DND-41 (cell line): ENCODE measurements at regions not wholly inside any gene's neighbourhood (a gene's known extent, or its start where the extent isn't known, plus 50 kb on each side); places are given as distances from the start of the nearest gene placed in this dataset.

ENCODE experiments used
- ATAC-seq: fragments of 200-7000 bp; cut with Tn5 transposase; 3 replicates; pipeline ENCODE4 v1.9.1; 2021; ENCODE audit warnings: low read depth; ENCODE audit not compliant: insufficient read depth
- DNase-seq: peaks from one replicate; pipeline ENCODE4 v3.0.0-alpha.2; 2020
- H2AFZ ChIP-seq: 2 replicates; pipeline ENCODE4 v1.6.0; 2012; ENCODE audit warnings: low read depth, low read length
- H3K27ac ChIP-seq: 2 replicates; pipeline ENCODE4 v1.5.1; 2012; ENCODE audit warnings: low read length, inconsistent platforms
- H3K27me3 ChIP-seq: fragments of 200-600 bp; sonication (generic); 2 replicates; pipeline ENCODE4 v1.6.0; 2012; ENCODE audit warnings: low read length, mild to moderate bottlenecking, inconsistent platforms; ENCODE audit not compliant: insufficient read depth, poor library complexity
- H3K36me3 ChIP-seq: 2 replicates; pipeline ENCODE4 v1.5.1; 2012; ENCODE audit warnings: low read length, inconsistent platforms; ENCODE audit not compliant: insufficient read depth
- H3K4me1 ChIP-seq: 2 replicates; pipeline ENCODE4 v1.5.1; 2012; ENCODE audit warnings: mild to moderate bottlenecking, low read length; ENCODE audit not compliant: insufficient read depth
- H3K4me2 ChIP-seq: 2 replicates; pipeline ENCODE4 v1.6.0; 2012; ENCODE audit warnings: mild to moderate bottlenecking, moderate library complexity, low read length, inconsistent platforms; ENCODE audit not compliant: insufficient read depth
- H3K4me3 ChIP-seq, 2 experiments: fragments of 200-600 bp in 1 of 2; shearing (Covaris generic) in 1 of 2; 2 replicates each; pipeline ENCODE4 v1.5.1; 2012 to 2016; ENCODE audit warnings: inconsistent platforms in 2 of 2, low read length in 2 of 2, mild to moderate bottlenecking in 2 of 2, low read depth in 1 of 2, moderate library complexity in 1 of 2
- H3K79me2 ChIP-seq: 2 replicates; pipeline ENCODE4 v1.6.0; 2012; ENCODE audit warnings: low read length, inconsistent platforms; ENCODE audit not compliant: insufficient read depth
- H3K9ac ChIP-seq: 2 replicates; pipeline ENCODE4 v1.6.0; 2012; ENCODE audit warnings: low read depth, mild to moderate bottlenecking, inconsistent platforms, low read length, moderate library complexity
- H3K9me3 ChIP-seq: 2 replicates; pipeline ENCODE4 v1.5.1; 2012; ENCODE audit warnings: low read length, moderate library complexity, mild to moderate bottlenecking, inconsistent platforms; ENCODE audit not compliant: insufficient read depth, severe bottlenecking
- H4K20me1 ChIP-seq: 2 replicates; pipeline ENCODE4 v1.6.0; 2012; ENCODE audit warnings: low read length; ENCODE audit not compliant: insufficient read depth
- EZH2 ChIP-seq: IDR thresholded peaks from 3 replicates; pipeline ENCODE4 v1.6.1; 2012; ENCODE audit warnings: borderline replicate concordance, low read depth, mild to moderate bottlenecking, moderate library complexity, low read length, inconsistent platforms; ENCODE audit not compliant: severe bottlenecking
- TF ChIP-seq, protein P1 (sequence below): IDR thresholded peaks from 2 replicates; pipeline ENCODE4 v1.5.1; 2012; ENCODE audit warnings: borderline replicate concordance, low read length, moderate library complexity, mild to moderate bottlenecking; ENCODE audit not compliant: poor library complexity, severe bottlenecking; ENCODE audit errors: extremely low read depth

DNA sequence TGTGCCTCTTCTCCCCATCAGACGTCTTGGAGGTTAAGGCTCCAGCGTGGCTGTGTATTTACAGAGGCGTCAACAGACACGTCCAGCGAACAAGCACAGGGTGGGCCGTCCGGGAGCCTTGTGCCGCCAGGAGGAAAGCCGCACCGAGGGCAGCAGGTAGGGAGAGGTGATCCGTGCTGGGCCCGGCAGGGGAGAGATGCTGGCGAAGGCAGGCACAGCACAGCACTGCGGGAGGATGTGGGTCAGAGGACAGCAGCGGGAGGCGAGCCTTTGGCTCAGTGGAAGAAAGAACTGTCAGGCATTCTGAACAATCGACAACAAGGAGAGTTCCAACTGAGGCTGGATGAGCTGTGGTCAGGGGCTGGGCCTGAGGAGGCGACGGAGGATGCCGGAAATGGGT is 144.1 kb upstream of the TNR start:
- H3K4me2 ChIP-seq: no peak overlapping the region
- no peaks in the 10 kb centered on the region for H3K79me2 ChIP-seq
- TF ChIP-seq, protein P1, sequence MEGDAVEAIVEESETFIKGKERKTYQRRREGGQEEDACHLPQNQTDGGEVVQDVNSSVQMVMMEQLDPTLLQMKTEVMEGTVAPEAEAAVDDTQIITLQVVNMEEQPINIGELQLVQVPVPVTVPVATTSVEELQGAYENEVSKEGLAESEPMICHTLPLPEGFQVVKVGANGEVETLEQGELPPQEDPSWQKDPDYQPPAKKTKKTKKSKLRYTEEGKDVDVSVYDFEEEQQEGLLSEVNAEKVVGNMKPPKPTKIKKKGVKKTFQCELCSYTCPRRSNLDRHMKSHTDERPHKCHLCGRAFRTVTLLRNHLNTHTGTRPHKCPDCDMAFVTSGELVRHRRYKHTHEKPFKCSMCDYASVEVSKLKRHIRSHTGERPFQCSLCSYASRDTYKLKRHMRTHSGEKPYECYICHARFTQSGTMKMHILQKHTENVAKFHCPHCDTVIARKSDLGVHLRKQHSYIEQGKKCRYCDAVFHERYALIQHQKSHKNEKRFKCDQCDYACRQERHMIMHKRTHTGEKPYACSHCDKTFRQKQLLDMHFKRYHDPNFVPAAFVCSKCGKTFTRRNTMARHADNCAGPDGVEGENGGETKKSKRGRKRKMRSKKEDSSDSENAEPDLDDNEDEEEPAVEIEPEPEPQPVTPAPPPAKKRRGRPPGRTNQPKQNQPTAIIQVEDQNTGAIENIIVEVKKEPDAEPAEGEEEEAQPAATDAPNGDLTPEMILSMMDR: no peak
- no peak for TF ChIP-seq EZH2
- no peaks in the 10 kb centered on the region for H3K9me3 ChIP-seq
- no peak overlapping the region for H3K9ac ChIP-seq
- ATAC-seq: 0 out of 3 replicates have a peak, but pooled peaks have one; percentile 27
- H4K20me1 ChIP-seq: no peaks in the 10 kb centered on the region
- no peak for DNase-seq
- H3K36me3 ChIP-seq: no peaks in the 10 kb centered on the region
- H3K27me3 ChIP-seq: no peaks in the 10 kb centered on the region
- H2AFZ ChIP-seq: no peak overlapping the region
- H3K4me1 ChIP-seq: no peaks in the 10 kb centered on the region
- H3K4me3 ChIP-seq: no peak overlapping the region
- no peak overlapping the region for H3K27ac ChIP-seq

DNA sequence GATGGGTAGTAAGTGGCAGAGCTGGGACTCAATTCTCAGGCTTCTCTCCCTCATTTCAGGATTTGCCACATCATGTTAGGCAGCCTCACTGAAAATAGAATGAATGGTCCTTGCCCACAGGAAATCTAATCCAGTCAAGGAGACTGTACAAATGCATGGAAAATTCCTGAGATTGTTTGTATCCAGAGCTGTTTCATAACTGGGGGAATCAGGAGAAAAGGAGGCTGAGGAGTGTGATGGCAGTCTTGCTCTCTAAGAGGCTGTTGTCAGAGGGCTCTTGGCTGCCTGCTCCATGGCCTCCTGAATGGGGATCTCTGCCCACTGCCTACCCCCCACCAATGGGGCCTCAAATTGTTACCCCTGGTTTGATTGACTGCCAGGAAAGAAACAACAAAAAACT is 141.9 kb upstream of the TNR start:
- TF ChIP-seq, protein P1: no peak
- no peak for TF ChIP-seq EZH2
- peaks cover 12% of the 10 kb centered on the region for H3K4me1 ChIP-seq
- no peaks in the 10 kb centered on the region for H4K20me1 ChIP-seq
- no peaks in the 10 kb centered on the region for H3K9me3 ChIP-seq
- H3K79me2 ChIP-seq: no peaks in the 10 kb centered on the region
- DNase-seq: no peak
- no peak overlapping the region for H3K4me3 ChIP-seq
- H3K36me3 ChIP-seq: no peaks in the 10 kb centered on the region
- H3K27ac ChIP-seq: no peak overlapping the region
- no peak overlapping the region for H3K9ac ChIP-seq
- no peak overlapping the region for H2AFZ ChIP-seq
- ATAC-seq: no peak
- H3K27me3 ChIP-seq: no peaks in the 10 kb centered on the region
- H3K4me2 ChIP-seq: no peak overlapping the region

DNA sequence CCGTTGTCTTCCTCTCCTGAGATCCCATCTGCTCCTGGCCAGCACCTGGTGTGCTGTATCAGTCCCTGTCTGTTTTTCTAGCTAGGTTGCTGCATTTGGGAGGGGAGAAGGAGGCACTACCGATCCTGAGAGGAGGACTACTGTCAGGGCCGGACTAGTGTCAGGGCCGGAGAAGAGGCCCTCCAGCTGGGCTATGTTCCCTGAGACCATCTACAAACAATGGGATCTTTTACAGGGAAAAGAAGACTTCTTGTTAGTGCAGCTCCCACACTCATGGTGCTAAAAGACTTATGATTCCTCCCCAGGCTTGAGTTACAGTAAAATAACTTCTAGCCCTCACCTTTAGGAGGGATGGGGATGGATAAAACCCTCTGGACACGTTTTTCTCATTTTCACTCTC is 141.0 kb upstream of the TNR start:
- peaks cover 12% of the 10 kb centered on the region for H3K4me1 ChIP-seq
- no peak overlapping the region for H3K4me3 ChIP-seq
- DNase-seq (no peak), ATAC-seq (no peak)
- H4K20me1 ChIP-seq: no peaks in the 10 kb centered on the region
- H3K27me3 ChIP-seq: no peaks in the 10 kb centered on the region
- H3K4me2 ChIP-seq: no peak overlapping the region
- H2AFZ ChIP-seq: no peak overlapping the region
- no peaks in the 10 kb centered on the region for H3K36me3 ChIP-seq
- no peak for TF ChIP-seq EZH2
- TF ChIP-seq, protein P1: no peak
- no peak overlapping the region for H3K27ac ChIP-seq
- H3K79me2 ChIP-seq: no peaks in the 10 kb centered on the region
- H3K9ac ChIP-seq: no peak overlapping the region
- H3K9me3 ChIP-seq: no peaks in the 10 kb centered on the region

DNA sequence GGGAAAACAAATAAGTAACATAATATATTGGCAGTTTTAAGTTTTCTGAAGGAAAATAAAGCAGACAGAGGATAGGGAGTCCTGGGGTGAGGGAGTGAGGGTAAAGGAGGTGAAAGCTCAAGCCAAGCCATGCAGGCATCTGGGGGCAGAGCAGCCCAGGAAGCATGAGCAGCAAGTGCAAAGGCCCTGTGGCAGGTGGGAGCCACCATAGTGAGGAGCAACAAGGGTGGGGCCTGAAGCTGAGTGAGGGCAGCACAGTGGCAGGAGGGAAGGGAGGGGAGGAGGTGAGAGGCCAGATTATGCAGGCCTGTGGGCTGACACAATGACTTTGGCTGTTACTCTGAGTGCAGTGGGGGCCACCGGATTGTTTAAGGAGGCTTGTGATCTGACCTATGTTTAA is 138.8 kb upstream of the TNR start:
- ATAC-seq (no peak), DNase-seq (no peak)
- no peaks in the 10 kb centered on the region for H3K36me3 ChIP-seq
- H4K20me1 ChIP-seq: no peaks in the 10 kb centered on the region
- H3K9me3 ChIP-seq: no peaks in the 10 kb centered on the region
- peaks cover 12% of the 10 kb centered on the region for H3K4me1 ChIP-seq
- no peak overlapping the region for H3K4me3 ChIP-seq
- H2AFZ ChIP-seq: no peak overlapping the region
- no peaks in the 10 kb centered on the region for H3K27me3 ChIP-seq
- TF ChIP-seq, protein P1: no peak
- no peak for TF ChIP-seq EZH2
- no peak overlapping the region for H3K27ac ChIP-seq
- H3K79me2 ChIP-seq: no peaks in the 10 kb centered on the region
- no peak overlapping the region for H3K4me2 ChIP-seq
- H3K9ac ChIP-seq: no peak overlapping the region
